Activated B cell treated with CpG ODN at 0.5 μM for 24 hours (primary cell): ENCODE measurements at regions not wholly inside any gene's neighbourhood (a gene's known extent, or its start where the extent isn't known, plus 50 kb on each side); places are given as distances from the start of the nearest gene placed in this dataset.

ENCODE experiments used
- ATAC-seq: fragments of 200-7000 bp; cut with Tn5 transposase; one replicate; pipeline ENCODE4 v1.10.0; 2021; ENCODE audit warnings: low read depth, mild to moderate bottlenecking, moderate library complexity
- CTCF ChIA-PET: fragments of 350-600 bp; sonication (Branson Sonifier 250); formaldehyde crosslinking; loops from one replicate; lab custom pipeline; 2021; ENCODE audit warnings: antibody characterized with exemption; lab: Charles Lee
- POLR2A ChIA-PET: fragments of 350-600 bp; sonication (Branson Sonifier 250); formaldehyde crosslinking; loops from one replicate; lab custom pipeline; 2021; ENCODE audit warnings: antibody characterized with exemption; lab: Charles Lee
- DNase-seq: peaks from one replicate; pipeline ENCODE4 v3.0.0; 2022
- H3K27ac Mint-ChIP-seq: one replicate; pipeline ENCODE4 v1.8.0; 2020; ENCODE audit warnings: mixed read lengths
- H3K27me3 Mint-ChIP-seq: one replicate; pipeline ENCODE4 v1.8.0; 2021; ENCODE audit warnings: mixed read lengths
- H3K36me3 Mint-ChIP-seq: one replicate; pipeline ENCODE4 v1.8.0; 2021; ENCODE audit warnings: low read depth, mixed read lengths
- H3K4me1 Mint-ChIP-seq: one replicate; pipeline ENCODE4 v1.8.0; 2021; ENCODE audit warnings: mixed read lengths
- H3K4me3 Mint-ChIP-seq: one replicate; pipeline ENCODE4 v1.8.0; 2020; ENCODE audit warnings: mild to moderate bottlenecking, mixed read lengths
- H3K9me3 Mint-ChIP-seq: one replicate; pipeline ENCODE4 v1.8.0; 2020; ENCODE audit warnings: mixed read lengths
- intact Hi-C: fragments of 100-400 bp; cut with micrococcal nuclease; formaldehyde crosslinking; loops from one replicate; pipeline ENCODE4 v1.15.1; 2024
- TF ChIP-seq, protein P1 (sequence below): fragments of 200-600 bp; IDR thresholded peaks from one replicate; pipeline ENCODE4 v1.8.0; 2022; ENCODE audit warnings: antibody characterized with exemption, mild to moderate bottlenecking

DNA sequence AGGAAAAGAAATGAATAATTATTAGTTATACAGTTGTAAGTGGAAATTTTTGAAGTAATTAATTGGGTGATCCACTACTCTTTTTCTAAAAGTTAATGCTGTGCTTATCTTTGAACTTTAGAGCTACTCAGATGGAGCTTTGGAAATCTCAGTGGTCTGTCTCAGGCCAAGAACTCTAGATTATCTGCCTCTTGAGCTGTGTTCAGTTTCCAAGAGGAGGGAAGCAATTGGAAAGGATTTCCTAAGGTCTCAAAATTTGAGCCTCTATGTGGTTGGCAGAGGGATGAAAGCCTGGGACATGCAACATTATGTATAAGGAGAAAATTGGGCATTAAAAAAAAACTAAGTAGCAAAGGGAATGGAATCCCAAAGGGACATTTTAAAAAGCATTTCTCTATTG lies 334.0 kb upstream of the PRICKLE1 start:
- DNase-seq (no peak), ATAC-seq (no peak)
- Mint-ChIP-seq H3K27ac (no peak overlapping the region), H3K36me3 (no peaks in the 10 kb centered on the region), H3K4me1 (no peaks in the 10 kb centered on the region), H3K4me3 (no peak overlapping the region), H3K27me3 (no peaks in the 10 kb centered on the region), H3K9me3 (no peaks in the 10 kb centered on the region)
- CTCF ChIA-PET = no interaction called here
- TF ChIP-seq, protein P1, sequence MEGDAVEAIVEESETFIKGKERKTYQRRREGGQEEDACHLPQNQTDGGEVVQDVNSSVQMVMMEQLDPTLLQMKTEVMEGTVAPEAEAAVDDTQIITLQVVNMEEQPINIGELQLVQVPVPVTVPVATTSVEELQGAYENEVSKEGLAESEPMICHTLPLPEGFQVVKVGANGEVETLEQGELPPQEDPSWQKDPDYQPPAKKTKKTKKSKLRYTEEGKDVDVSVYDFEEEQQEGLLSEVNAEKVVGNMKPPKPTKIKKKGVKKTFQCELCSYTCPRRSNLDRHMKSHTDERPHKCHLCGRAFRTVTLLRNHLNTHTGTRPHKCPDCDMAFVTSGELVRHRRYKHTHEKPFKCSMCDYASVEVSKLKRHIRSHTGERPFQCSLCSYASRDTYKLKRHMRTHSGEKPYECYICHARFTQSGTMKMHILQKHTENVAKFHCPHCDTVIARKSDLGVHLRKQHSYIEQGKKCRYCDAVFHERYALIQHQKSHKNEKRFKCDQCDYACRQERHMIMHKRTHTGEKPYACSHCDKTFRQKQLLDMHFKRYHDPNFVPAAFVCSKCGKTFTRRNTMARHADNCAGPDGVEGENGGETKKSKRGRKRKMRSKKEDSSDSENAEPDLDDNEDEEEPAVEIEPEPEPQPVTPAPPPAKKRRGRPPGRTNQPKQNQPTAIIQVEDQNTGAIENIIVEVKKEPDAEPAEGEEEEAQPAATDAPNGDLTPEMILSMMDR = no peak
- intact Hi-C loops = no loop called here
- POLR2A ChIA-PET = no interaction called here

DNA sequence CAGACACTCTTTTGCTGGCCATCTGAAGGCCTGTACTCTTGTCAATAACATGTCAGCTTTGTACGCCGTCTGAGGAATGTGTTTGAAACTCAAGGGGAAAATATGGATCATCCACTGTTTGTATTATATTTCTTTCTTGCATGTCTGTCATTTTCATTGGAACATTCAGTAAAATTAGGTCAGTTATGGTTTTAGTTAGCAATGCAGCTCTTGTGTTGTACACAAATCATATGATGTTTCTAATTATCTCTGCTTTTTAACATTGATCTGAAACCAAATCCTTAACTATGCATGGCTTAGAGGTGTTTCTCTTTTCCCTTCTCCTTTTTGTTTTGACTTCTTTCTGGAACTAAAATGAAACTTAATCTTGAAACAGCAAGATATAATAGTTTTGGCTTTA lies 333.6 kb upstream of the PRICKLE1 start:
- Mint-ChIP-seq H3K9me3 (no peaks in the 10 kb centered on the region), H3K4me1 (no peaks in the 10 kb centered on the region), H3K4me3 (no peak overlapping the region), H3K27me3 (no peaks in the 10 kb centered on the region), H3K36me3 (no peaks in the 10 kb centered on the region), H3K27ac (no peak overlapping the region)
- POLR2A ChIA-PET = no interaction called here
- intact Hi-C loops = no loop called here
- DNase-seq (no peak), ATAC-seq (no peak)
- CTCF ChIA-PET = no interaction called here
- TF ChIP-seq, protein P1 = no peak

DNA sequence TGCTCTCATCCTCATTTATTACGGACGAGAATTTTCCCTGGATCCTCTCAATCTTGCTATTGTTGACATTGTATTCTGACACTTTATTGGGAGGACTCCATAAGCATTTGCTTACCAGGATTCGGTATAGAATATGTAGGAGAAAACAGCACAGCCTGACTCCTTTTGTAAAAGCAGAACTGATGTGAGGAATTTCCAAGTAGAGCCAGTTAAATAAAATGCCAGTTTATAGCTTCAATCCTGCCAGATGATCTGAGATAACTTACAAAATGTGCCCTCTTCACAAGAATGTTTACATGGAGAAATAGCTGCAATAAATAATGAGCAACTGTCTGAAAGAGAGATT lies 332.9 kb upstream of the PRICKLE1 start:
- Mint-ChIP-seq H3K27me3 (no peaks in the 10 kb centered on the region), H3K4me1 (no peaks in the 10 kb centered on the region), H3K4me3 (no peak overlapping the region), H3K36me3 (no peaks in the 10 kb centered on the region), H3K9me3 (no peaks in the 10 kb centered on the region), H3K27ac (no peak overlapping the region)
- TF ChIP-seq, protein P1 = no peak
- no peak for ATAC-seq
- ChIA-PET POLR2A (no interaction called here), CTCF (no interaction called here)
- intact Hi-C loops = no loop called here
- no peak for DNase-seq

DNA sequence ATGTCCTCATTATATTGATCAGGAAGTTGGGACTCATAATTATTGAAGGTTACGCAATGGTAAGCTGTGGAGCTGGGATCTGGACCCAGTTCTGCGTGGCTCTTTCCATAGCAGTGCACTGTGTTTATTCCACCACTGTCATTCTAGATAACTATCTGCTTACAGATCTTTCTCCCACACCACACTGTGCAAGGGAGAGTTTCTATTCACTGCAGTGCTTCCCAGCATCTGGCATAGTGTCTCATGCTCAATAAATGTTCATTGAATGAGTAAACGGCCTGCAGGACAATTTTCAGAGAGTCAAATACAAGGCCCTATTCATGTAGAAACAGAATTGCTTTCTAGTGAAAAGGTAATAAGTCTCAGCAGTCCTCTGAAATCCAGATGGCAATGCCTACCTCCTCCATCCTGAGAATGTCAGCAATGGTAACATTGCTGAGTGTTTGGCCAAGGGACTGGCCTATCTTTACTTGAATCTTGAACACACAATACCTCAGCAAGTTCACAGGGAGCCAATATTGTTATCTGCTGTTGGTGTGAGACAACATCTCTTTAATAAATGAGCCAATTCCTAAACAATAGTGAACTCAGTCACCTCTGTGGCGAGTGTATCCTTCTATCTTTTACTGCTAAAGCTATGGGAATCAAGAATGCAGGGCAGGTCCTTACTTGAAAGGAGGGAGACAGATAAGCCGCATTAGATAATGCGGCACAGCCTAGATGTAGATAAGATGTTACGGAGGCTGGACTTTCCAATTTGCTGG lies 332.4 kb upstream of the PRICKLE1 start:
- ChIA-PET CTCF (no interaction called here), POLR2A (no interaction called here)
- Mint-ChIP-seq H3K27me3 (no peaks in the 10 kb centered on the region), H3K27ac (no peak overlapping the region), H3K9me3 (no peaks in the 10 kb centered on the region), H3K36me3 (no peaks in the 10 kb centered on the region), H3K4me1 (no peaks in the 10 kb centered on the region), H3K4me3 (no peak overlapping the region)
- TF ChIP-seq, protein P1 = no peak
- intact Hi-C loops = no loop called here
- ATAC-seq (no peak), DNase-seq (no peak)

DNA sequence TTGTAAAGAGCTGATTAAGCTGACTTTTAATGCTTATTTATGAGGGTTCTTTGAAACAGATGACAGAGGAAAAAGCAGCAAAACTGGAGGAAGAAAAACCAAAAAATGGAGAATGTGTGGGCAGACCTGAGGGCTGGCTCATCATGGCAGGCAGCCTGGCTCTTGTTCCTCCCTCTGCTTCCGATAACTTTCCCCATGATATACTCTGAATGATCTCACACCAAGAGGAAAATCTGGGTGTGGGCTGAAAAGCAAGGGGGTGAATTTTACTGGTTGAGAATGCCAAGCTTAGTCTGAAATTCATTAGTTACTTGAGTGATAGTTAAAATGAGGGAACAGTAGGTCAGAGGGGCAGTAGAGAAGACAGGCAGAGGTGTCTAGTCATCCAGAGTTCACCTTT lies 330.1 kb upstream of the PRICKLE1 start:
- Mint-ChIP-seq H3K27me3 (no peaks in the 10 kb centered on the region), H3K36me3 (no peaks in the 10 kb centered on the region), H3K4me3 (no peak overlapping the region), H3K4me1 (no peaks in the 10 kb centered on the region), H3K27ac (no peak overlapping the region), H3K9me3 (no peaks in the 10 kb centered on the region)
- ATAC-seq (no peak), DNase-seq (no peak)
- intact Hi-C loops = no loop called here
- CTCF ChIA-PET = no interaction called here
- TF ChIP-seq, protein P1 = no peak
- POLR2A ChIA-PET = no interaction called here
